ENCODE measurements at regions not wholly inside any gene's neighbourhood (a gene's known extent, or its start where the extent isn't known, plus 50 kb on each side); places are given as distances from the start of the nearest gene placed in this dataset.

- TF ChIP-seq ZFX (IDR thresholded peaks at IDR 0.05; ENCODE audit: borderline replicate concordance) (no peak), CTCF (IDR thresholded peaks at IDR 0.05) (no peak)
Observed at GRCh38 chr12:82537436-82537835, 149.3 kb upstream of the TMTC2 start.
